HepG2 (cell line): ENCODE measurements at regions not wholly inside any gene's neighbourhood (a gene's known extent, or its start where the extent isn't known, plus 50 kb on each side); places are given as distances from the start of the nearest gene placed in this dataset.

Experiments
- ATAC-seq: fragments of 200-7000 bp; cut with Tn5 transposase; 3 replicates; pipeline ENCODE4 v1.9.1; 2020; ENCODE audit warnings: mild to moderate bottlenecking, moderate library complexity
- BruUV-seq: library from RNA; stranded (reverse); fragments of 400-500 nt; replicated peaks from 2 replicates; lab custom pipeline; 2021; lab: Mats Ljungman, UMichigan
- CTCF ChIA-PET: fragments of 300-600 bp; formaldehyde crosslinking; extraction: SDS; loops from one replicate; lab custom pipeline; 2021; ENCODE audit warnings: low total read pairs, inconsistent platforms, low intra/inter-chr PET ratio; lab: Yijun Ruan, JAX
- POLR2A ChIA-PET: fragments of 350-600 bp; sonication (Branson Sonifier 250); formaldehyde crosslinking; loops from one replicate; lab custom pipeline; 2020; ENCODE audit warnings: antibody characterized with exemption, inconsistent platforms; lab: Yijun Ruan, JAX
- DNase-seq: peaks from one replicate; pipeline ENCODE4 v3.0.0-alpha.2; 2015; ENCODE audit warnings: low spot score
- FAIRE-seq: peaks from 3 replicates; lab custom pipeline; 2011; peaks lifted over from hg19 to GRCh38; lab: Jason Lieb, UNC
- H2AFZ ChIP-seq: one replicate; pipeline ENCODE4 v1.6.1; 2011; ENCODE audit warnings: low read length, inconsistent platforms
- H3K27ac ChIP-seq: fragments of 300-600 bp; 3 replicates; pipeline ENCODE4 v1.8.0; 2011; ENCODE audit warnings: mixed run types, mild to moderate bottlenecking, mixed read lengths, low read length, inconsistent platforms; ENCODE audit not compliant: insufficient read depth; ENCODE audit errors: extremely low read length
- H3K27me3 ChIP-seq, 2 experiments: fragments of 200-600 bp in 1 of 2; 2 replicates in 1 of 2; 3 replicates in 1 of 2; pipeline versions ENCODE4 v1.6.0 to v1.8.0; 2011; ENCODE audit warnings: low read length in 2 of 2, mild to moderate bottlenecking in 2 of 2, moderate library complexity in 2 of 2, inconsistent platforms in 1 of 2; ENCODE audit not compliant: insufficient read depth in 2 of 2, control insufficient read depth in 1 of 2
- H3K36me3 ChIP-seq, 2 experiments: fragments of 200-600 bp in 1 of 2; replicated peaks in 1 of 2; 2 replicates in 1 of 2; 3 replicates in 1 of 2; pipeline versions ENCODE4 v1.5.1 to v1.8.0; 2011; ENCODE audit warnings: low read length in 2 of 2, inconsistent platforms in 1 of 2; ENCODE audit not compliant: insufficient read depth in 2 of 2, control insufficient read depth in 1 of 2
- H3K4me1 ChIP-seq: 2 replicates; pipeline ENCODE4 v1.5.1; 2012; ENCODE audit warnings: low read length, inconsistent platforms; ENCODE audit not compliant: insufficient read depth
- H3K4me2 ChIP-seq: 2 replicates; pipeline ENCODE4 v1.6.0; 2011; ENCODE audit warnings: low read depth, low read length, inconsistent platforms
- H3K4me3 ChIP-seq, 3 experiments: fragments of 200-600 bp in 1 of 3; sonication (generic), shearing (Covaris generic) in 1 of 3; replicated peaks in 1 of 3; 2 replicates each; pipeline ENCODE4 v1.5.1; 2011 to 2016; ENCODE audit warnings: low read length in 3 of 3, inconsistent platforms in 2 of 3, low read depth in 2 of 3, mild to moderate bottlenecking in 2 of 3, control low read depth in 1 of 3, mixed read lengths in 1 of 3; ENCODE audit not compliant: insufficient read depth in 1 of 3
- H3K79me2 ChIP-seq: one replicate; pipeline ENCODE4 v1.6.1; 2011; ENCODE audit warnings: low read length, inconsistent platforms; ENCODE audit not compliant: insufficient read depth
- H3K9ac ChIP-seq: 2 replicates; pipeline ENCODE4 v1.6.0; 2011; ENCODE audit warnings: mild to moderate bottlenecking, low read depth, low read length, inconsistent platforms; ENCODE audit not compliant: insufficient read depth
- H3K9me3 ChIP-seq: 2 replicates; pipeline ENCODE4 v1.5.1; 2012; ENCODE audit warnings: mild to moderate bottlenecking, low read length
- H4K20me1 ChIP-seq: 2 replicates; pipeline ENCODE4 v1.6.0; 2011; ENCODE audit warnings: inconsistent platforms, mild to moderate bottlenecking, low read length, moderate library complexity; ENCODE audit not compliant: insufficient read depth
- ATM ChIP-seq: fragments of 450-650 bp; IDR thresholded peaks from 2 replicates; pipeline ENCODE4 v1.7.1; 2017; ENCODE audit warnings: mild to moderate bottlenecking, borderline replicate concordance
- CREM ChIP-seq, 2 experiments: sonication (generic) in 1 of 2; formaldehyde crosslinking in 1 of 2; IDR thresholded peaks; 2 replicates each; pipeline versions ENCODE4 v1.4.0 to v1.6.1; 2016 to 2020; ENCODE audit warnings: antibody characterized with exemption in 1 of 2, mild to moderate bottlenecking in 1 of 2, missing genetic modification reagents in 1 of 2
- HOXA5 ChIP-seq: sonication (generic); formaldehyde crosslinking; IDR thresholded peaks from 2 replicates; pipeline ENCODE4 v1.4.0; 2020; ENCODE audit warnings: missing genetic modification reagents
- KDM5B ChIP-seq: sonication (generic); formaldehyde crosslinking; IDR thresholded peaks from 2 replicates; pipeline ENCODE4 v1.4.0; 2020; ENCODE audit warnings: missing genetic modification reagents, mild to moderate bottlenecking, borderline replicate concordance
- MTF1 ChIP-seq: sonication (generic); formaldehyde crosslinking; IDR thresholded peaks from 2 replicates; pipeline ENCODE4 v1.5.0; 2020; ENCODE audit warnings: missing genetic modification reagents
- RNF2 ChIP-seq: fragments of 450-650 bp; conservative IDR thresholded peaks from 2 replicates; pipeline ENCODE4 v1.6.1; 2016; ENCODE audit warnings: low read depth
- SP1 ChIP-seq, 2 experiments: fragments of 450-650 bp in 1 of 2; sonication (generic) in 1 of 2; formaldehyde crosslinking in 1 of 2; IDR thresholded peaks; 2 replicates each; pipeline versions ENCODE4 v1.4.0 to v1.6.1; 2016 to 2020; ENCODE audit warnings: missing genetic modification reagents in 1 of 2
- ZNF556 ChIP-seq: sonication (generic); formaldehyde crosslinking; IDR thresholded peaks from 2 replicates; pipeline ENCODE4 v1.4.0; 2020; ENCODE audit warnings: mild to moderate bottlenecking, missing genetic modification reagents, borderline replicate concordance
- WGBS: methylation state at CpG from one replicate; pipeline ENCODE4 v1.1.6; 2017; ENCODE audit warnings: low lambda C conversion rate; 5-methylcytosine and 5-hydroxymethylcytosine counted together
- in situ Hi-C: cut with HindIII; loops from 2 replicates; pipeline ENCODE4 v1.10.0; 2017; ENCODE audit warnings: low pct_unique_long_range_greater_than_20kb; ENCODE audit not compliant: extremely low pct_ligation_motif_present
- intact Hi-C: fragments of 100-400 bp; cut with micrococcal nuclease; formaldehyde crosslinking; loops from one replicate; pipeline ENCODE4 v1.10.0; 2022; ENCODE audit not compliant: unreplicated experiment

GRCh38 chr2:196274387-196274809, 103.0 kb upstream of the STK17B start:
- H3K36me3 ChIP-seq, result no peaks in the 10 kb centered on the region
- no peaks in the 10 kb centered on the region for H3K9me3 ChIP-seq
- TF ChIP-seq MTF1 (CRISPR knock-in tag) (no peak), ATM (no peak), SP1 (IDR thresholded peaks at IDR 0.05) (no peak), SP1 (CRISPR knock-in tag; IDR thresholded peaks at IDR 0.05) (no peak), RNF2 (no peak), HOXA5 (CRISPR knock-in tag) (no peak), KDM5B (CRISPR knock-in tag) (no peak)
- no peaks in the 10 kb centered on the region for H4K20me1 ChIP-seq
- no peak overlapping the region for H2AFZ ChIP-seq
- ChIA-PET CTCF (no interaction called here), POLR2A (no interaction called here)
- H3K4me3 ChIP-seq, result no peak overlapping the region
- 7% methylated on average over 1 of the region's 1 CpG for WGBS
- in situ Hi-C loops, result no loop called here
- H3K4me2 ChIP-seq, result no peak overlapping the region
- DNase-seq, result no peak
- no peaks in the 10 kb centered on the region for H3K27me3 ChIP-seq
- no peak overlapping the region for H3K9ac ChIP-seq
- ATAC-seq, result no peak
- no peaks in the 10 kb centered on the region for H3K79me2 ChIP-seq
- intact Hi-C loops, result no loop called here
- H3K27ac ChIP-seq, result no peak overlapping the region
- peaks cover 19% of the 10 kb centered on the region for H3K4me1 ChIP-seq
- FAIRE-seq, result no peak
- no TSS peak for BruUV-seq

GRCh38 chr2:196275646-196276352, 104.4 kb upstream of the STK17B start:
- Histone ChIP-seq H4K20me1 (no peaks in the 10 kb centered on the region), H3K4me1 (peaks cover 11% of the 10 kb centered on the region), H3K27me3 (no peaks in the 10 kb centered on the region), H3K4me2 (peak overlapping the region; percentile 8), H3K9ac (no peak overlapping the region), H3K9me3 (no peaks in the 10 kb centered on the region), H3K79me2 (no peaks in the 10 kb centered on the region), H3K36me3 (no peaks in the 10 kb centered on the region), H3K4me3 (no peak overlapping the region), H2AFZ (no peak overlapping the region), H3K27ac (no peak overlapping the region)
- intact Hi-C loops, result loop anchor here (1.0 to 2.0 kb wide), 2 partner anchors 62 to 105 kb away; partner anchors contain the start of gene STK17B
- DNase-seq (no peak), FAIRE-seq (no peak), ATAC-seq (peak; percentile 55)
- WGBS, result 14% methylated on average over 5 of the region's 5 CpGs
- no peak for TF ChIP-seq CREM (IDR thresholded peaks at IDR 0.05)
- no peak for TF ChIP-seq CREM (CRISPR knock-in tag; IDR thresholded peaks at IDR 0.05)
- 0 out of 2 replicates have a peak, but pooled peaks have one; percentile 28 for TF ChIP-seq ZNF556
- in situ Hi-C loops, result loop anchor here (5.0 kb wide), 1 partner anchor 143 kb away; no protein-coding TSS in a partner anchor
- no TSS peak for BruUV-seq
- ChIA-PET POLR2A (no interaction called here), CTCF (interaction anchor here (3.1 kb wide), 1 partner anchor 144 kb away, joined by 33 read pairs; no protein-coding TSS in a partner anchor)
